Glutamatergic neuron (in vitro differentiated cells): ENCODE measurements at regions not wholly inside any gene's neighbourhood (a gene's known extent, or its start where the extent isn't known, plus 50 kb on each side); places are given as distances from the start of the nearest gene placed in this dataset.

Experiments used
- DNase-seq: peaks from one replicate; pipeline ENCODE4 v3.0.0; 2022
- H3K27ac Mint-ChIP-seq: one replicate; pipeline ENCODE4 v1.8.0; 2020; ENCODE audit warnings: mild to moderate bottlenecking, mixed read lengths, inconsistent platforms; ENCODE audit not compliant: unreplicated experiment
- H3K27me3 Mint-ChIP-seq: one replicate; pipeline ENCODE4 v1.8.0; 2020; ENCODE audit warnings: mild to moderate bottlenecking, moderate library complexity, mixed read lengths, inconsistent platforms; ENCODE audit not compliant: unreplicated experiment
- H3K36me3 Mint-ChIP-seq: one replicate; pipeline ENCODE4 v1.8.0; 2020; ENCODE audit warnings: mild to moderate bottlenecking, mixed read lengths, inconsistent platforms; ENCODE audit not compliant: unreplicated experiment
- H3K4me1 Mint-ChIP-seq: one replicate; pipeline ENCODE4 v1.8.0; 2020; ENCODE audit warnings: mild to moderate bottlenecking, low read depth, mixed read lengths, inconsistent platforms; ENCODE audit not compliant: unreplicated experiment
- H3K4me3 Mint-ChIP-seq: one replicate; pipeline ENCODE4 v1.8.0; 2020; ENCODE audit warnings: mild to moderate bottlenecking, mixed read lengths, inconsistent platforms; ENCODE audit not compliant: unreplicated experiment
- H3K9me3 Mint-ChIP-seq: one replicate; pipeline ENCODE4 v1.8.0; 2020; ENCODE audit warnings: mild to moderate bottlenecking, moderate library complexity, mixed read lengths, inconsistent platforms; ENCODE audit not compliant: unreplicated experiment
- CTCF ChIP-seq: fragments of 200-600 bp; sonication (generic); IDR thresholded peaks from one replicate; pipeline ENCODE4 v1.5.0; 2021; ENCODE audit not compliant: partially characterized antibody, unreplicated experiment

GRCh38 chrX:5265324-5265850, 963.3 kb downstream of the NLGN4X start:
- no peak overlapping the region for H3K4me3 Mint-ChIP-seq
- no peaks in the 10 kb centered on the region for H3K27me3 Mint-ChIP-seq
- no peaks in the 10 kb centered on the region for H3K4me1 Mint-ChIP-seq
- TF ChIP-seq CTCF = no peak
- no peaks in the 10 kb centered on the region for H3K9me3 Mint-ChIP-seq
- H3K36me3 Mint-ChIP-seq = no peaks in the 10 kb centered on the region
- no peak for DNase-seq
- H3K27ac Mint-ChIP-seq = no peak overlapping the region

GRCh38 chrX:5250106-5250505, 978.6 kb downstream of the NLGN4X start:
- DNase-seq = no peak
- Mint-ChIP-seq H3K4me3 (no peak overlapping the region), H3K27ac (no peak overlapping the region), H3K27me3 (no peaks in the 10 kb centered on the region), H3K4me1 (peaks cover 4% of the 10 kb centered on the region), H3K36me3 (no peaks in the 10 kb centered on the region), H3K9me3 (no peaks in the 10 kb centered on the region)
- TF ChIP-seq CTCF = no peak

GRCh38 chrX:5242091-5242790, 986.4 kb downstream of the NLGN4X start:
- no peak for DNase-seq
- H3K27me3 Mint-ChIP-seq = no peaks in the 10 kb centered on the region
- no peaks in the 10 kb centered on the region for H3K4me1 Mint-ChIP-seq
- H3K36me3 Mint-ChIP-seq = no peaks in the 10 kb centered on the region
- H3K4me3 Mint-ChIP-seq = no peak overlapping the region
- TF ChIP-seq CTCF = no peak
- H3K27ac Mint-ChIP-seq = no peak overlapping the region
- H3K9me3 Mint-ChIP-seq = no peaks in the 10 kb centered on the region

- no peaks in the 10 kb centered on the region for H3K27me3 Mint-ChIP-seq
- no peaks in the 10 kb centered on the region for H3K4me1 Mint-ChIP-seq
- no peaks in the 10 kb centered on the region for H3K9me3 Mint-ChIP-seq
- H3K4me3 Mint-ChIP-seq = no peak overlapping the region
- H3K27ac Mint-ChIP-seq = no peak overlapping the region
- no peak for DNase-seq
- TF ChIP-seq CTCF = no peak
- H3K36me3 Mint-ChIP-seq = no peaks in the 10 kb centered on the region
These were observed 991.9 kb downstream of the NLGN4X start for GRCh38 chrX:5236749-5237148.

- H3K9me3 Mint-ChIP-seq = no peaks in the 10 kb centered on the region
- no peak for DNase-seq
- no peaks in the 10 kb centered on the region for H3K4me1 Mint-ChIP-seq
- H3K4me3 Mint-ChIP-seq = no peak overlapping the region
- H3K27me3 Mint-ChIP-seq = no peaks in the 10 kb centered on the region
- TF ChIP-seq CTCF = peak; percentile 43
- H3K36me3 Mint-ChIP-seq = no peaks in the 10 kb centered on the region
- no peak overlapping the region for H3K27ac Mint-ChIP-seq
These were observed 992.6 kb downstream of the NLGN4X start for GRCh38 chrX:5236096-5236495.
